Activated CD8-positive, alpha-beta memory T cell treated with anti-CD3 and anti-CD28 coated beads for 48 hours (primary cell): ENCODE measurements at regions not wholly inside any gene's neighbourhood (a gene's known extent, or its start where the extent isn't known, plus 50 kb on each side); places are given as distances from the start of the nearest gene placed in this dataset.

Source experiments
- DNase-seq, 3 experiments: peaks; one replicate each; pipeline ENCODE4 v3.0.0-alpha.2; 2020; ENCODE audit warnings: low read depth in 2 of 3, low spot score in 2 of 3

DNA sequence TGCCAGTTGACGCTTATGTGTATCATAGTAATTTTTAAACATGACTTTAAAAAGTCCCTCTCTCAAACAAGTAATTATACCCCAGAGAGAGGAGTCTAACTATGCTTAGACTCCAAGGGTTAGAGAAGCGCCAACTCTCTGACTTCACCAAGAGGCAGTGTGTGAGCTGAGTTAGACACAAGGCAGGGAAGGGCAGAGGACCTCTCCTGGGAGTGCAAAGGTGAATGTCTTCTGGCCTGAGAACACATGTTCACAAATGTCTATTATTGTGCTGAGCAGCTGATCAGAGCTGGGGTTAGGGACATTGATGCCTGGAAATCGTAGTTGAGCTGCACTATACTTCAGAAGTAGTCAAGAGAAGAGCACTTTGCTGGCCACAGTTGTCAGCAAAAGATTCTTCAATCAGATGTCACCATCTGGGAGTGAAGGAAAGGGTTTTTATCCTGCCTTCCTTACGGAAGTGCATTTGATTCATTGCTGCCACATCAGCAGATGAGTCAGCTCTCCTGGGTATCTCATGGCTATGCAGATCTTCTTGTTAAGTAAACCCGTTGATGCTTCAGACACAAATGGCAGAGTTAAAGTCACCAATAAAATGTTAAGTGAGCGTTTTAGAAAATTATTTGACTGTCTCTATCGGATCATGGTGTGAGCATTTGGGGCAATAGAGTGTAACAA, 283.2 kb upstream of the ARGLU1 start:
- no peak for DNase-seq

- DNase-seq, result no peak
These were observed 278.9 kb upstream of the ARGLU1 start for GRCh38 chr13:106846571-106847448.

DNA sequence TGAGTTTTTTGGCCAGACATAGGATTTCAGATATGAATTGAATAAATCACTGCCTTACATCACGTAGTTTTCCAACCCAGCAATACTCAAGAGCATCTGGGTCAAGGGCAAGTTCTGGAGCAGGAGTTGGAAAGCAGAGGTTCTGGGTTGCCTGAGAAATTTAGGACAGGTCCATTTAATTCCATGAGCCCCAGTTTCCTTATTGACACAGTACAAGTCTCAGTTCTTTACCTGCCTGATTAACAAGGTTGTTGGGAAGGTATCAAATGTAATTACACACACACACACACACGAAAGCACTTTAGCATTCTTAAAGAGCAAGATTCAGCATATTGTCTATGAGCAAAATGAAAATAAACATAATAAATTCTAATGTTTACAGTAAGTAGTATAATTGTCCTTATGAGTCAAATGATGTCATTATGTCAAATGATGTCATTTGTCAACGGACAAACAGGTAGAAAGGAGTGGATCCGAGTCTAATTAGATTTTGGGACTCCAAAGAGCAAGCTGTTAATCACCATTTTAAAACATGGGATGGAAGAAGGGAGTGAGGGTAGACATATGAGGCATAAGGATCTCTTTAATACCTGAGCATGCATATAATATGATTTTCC, 268.4 kb upstream of the ARGLU1 start:
- DNase-seq, result no peak

DNA sequence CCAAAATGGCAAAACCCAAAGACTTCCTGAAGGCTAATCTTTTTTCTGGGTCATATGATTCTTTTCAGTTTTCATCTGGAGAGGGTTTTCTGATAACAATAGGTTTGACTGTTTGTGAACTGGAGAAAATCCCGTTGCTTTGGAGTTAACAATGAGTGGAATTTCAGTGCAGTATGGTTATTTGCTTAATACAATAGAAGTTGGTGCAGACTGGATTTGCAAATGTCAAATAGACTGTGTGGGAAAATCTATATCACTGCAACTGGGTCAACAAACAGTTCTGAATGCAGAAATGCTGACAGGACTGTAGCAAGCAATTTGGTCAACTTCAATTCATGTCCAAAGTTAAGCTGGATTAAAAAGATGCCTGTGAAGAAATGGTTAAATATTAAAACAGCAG, 267.5 kb upstream of the ARGLU1 start:
- no peak for DNase-seq

GRCh38 chr13:106821979-106822378, 254.0 kb upstream of the ARGLU1 start:
- DNase-seq, result no peak

DNA sequence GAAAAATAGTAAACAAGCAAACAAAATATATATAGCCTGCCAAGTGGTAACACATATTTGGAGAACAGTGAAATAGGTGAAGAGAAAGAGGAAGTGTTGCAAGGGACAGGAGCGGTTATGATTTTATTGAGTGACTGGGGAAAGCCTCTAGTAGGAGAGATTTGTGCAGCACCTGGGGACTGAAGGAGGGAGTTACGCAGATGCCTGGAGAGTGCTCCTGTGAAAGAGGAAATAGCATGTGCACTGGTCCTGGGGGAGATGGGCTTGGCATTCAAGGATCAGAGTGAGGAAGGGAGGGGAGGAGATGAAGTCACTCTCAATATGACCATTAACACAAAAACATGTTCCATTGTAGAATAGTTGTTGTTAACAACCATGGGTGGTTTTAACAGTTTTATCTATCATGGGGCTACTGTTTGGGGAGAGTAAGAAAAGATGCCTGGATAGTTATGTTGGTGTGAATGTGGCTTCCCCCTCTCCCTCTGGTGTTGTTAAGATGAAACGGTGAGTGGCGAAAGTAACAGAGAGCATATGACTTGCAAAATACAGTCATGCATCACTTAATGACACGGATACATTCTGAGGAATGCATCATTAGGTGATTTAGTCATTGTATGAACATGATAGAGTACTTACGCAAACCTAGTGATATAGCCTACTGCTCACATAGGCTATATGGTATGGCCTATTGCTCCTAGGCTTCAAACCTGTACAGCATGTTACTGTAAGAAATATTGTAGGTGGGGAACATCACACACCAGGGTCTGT, 251.7 kb upstream of the ARGLU1 start:
- no peak for DNase-seq

- no peak for DNase-seq
These were observed 251.0 kb upstream of the ARGLU1 start for GRCh38 chr13:106818971-106819370.

DNA sequence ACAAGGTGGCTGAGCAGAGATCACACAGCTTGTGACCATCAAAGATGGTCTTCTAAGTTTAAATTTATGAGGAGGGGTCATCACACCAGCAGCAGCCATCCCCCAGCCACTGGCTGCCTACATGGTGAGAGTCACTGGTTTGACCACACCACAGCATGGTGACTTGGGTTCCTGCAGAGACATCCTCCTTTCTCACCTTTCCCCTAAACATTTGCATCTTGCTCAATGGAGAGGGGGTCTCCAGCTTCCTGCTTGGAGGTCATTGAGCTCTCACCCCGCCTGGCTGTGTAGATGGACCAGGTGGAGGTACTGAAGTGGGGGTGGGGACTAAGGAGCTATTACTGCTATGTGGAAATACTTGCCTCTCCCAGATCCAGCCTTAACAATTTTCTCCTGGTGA, 247.6 kb upstream of the ARGLU1 start:
- DNase-seq, result no peak

DNA sequence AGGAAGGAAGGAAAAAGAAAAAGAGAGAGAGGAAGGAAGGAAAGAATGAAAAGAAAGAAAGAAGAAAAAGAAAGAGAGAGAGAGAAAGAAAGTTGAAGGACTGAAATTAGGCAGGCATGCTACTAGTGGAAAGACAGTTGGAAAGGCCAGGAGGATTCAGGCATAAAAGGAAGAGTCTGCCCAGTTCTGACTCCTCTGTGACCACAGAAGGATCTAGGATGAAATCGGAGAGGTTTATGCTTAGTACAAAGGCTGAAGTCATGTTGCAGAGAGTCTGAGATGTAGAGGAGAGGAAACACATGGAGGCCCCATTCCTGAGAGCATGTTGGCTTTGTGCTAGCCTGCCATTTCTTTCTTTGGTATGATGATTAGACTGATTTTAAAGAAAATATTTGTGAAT, 246.5 kb upstream of the ARGLU1 start:
- no peak for DNase-seq

GRCh38 chr13:106810069-106810468, 242.1 kb upstream of the ARGLU1 start:
- DNase-seq, result no peak

DNA sequence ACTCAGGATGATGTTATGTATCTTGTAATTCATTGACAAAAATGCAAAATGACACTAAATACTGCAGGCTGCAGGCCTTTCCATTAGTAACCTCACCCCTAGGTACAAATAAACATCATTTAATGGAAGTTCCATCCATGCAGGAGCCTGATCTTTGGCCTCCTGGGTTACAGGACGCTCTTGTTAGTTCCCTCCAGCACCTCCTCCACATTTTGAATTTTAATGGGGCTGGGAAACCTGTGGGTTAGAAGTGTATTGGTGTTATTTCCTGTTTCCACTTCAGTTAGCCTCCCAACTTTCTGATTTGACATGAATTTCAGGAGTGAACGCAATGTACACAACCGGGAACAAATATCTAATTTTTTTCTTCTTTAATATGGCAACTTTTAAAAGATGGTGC, 237.1 kb upstream of the ARGLU1 start:
- DNase-seq, result no peak

GRCh38 chr13:106802917-106803316, 235.0 kb upstream of the ARGLU1 start:
- no peak for DNase-seq

DNA sequence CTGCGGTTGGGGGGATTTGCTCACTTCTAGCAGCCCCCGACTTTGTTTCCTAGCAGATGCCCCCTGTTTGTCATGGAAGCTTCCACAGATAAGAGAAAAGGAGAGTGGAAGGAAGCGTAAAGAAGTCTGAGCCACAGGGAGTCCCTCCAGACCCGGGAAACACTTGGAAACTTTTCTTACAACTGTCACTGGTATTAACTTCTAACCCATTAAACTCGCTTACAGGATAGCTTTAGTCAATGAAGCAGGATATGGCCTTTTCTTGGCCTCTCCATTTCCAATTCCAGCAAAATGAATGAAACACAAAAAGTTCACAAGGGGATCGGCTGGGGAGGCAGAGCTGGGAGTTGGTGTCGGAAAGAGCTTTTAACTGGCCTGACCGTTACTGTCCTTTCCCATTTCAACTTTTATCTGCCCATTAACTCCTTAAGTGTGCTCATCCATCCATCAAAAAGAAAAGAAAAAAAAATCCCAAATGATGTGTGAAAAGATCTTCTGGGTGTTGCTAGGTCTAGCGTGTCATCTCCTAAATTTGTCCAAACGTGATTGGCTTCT, 231.9 kb upstream of the ARGLU1 start:
- DNase-seq, result no peak

- no peak for DNase-seq
These were observed 229.2 kb upstream of the ARGLU1 start for GRCh38 chr13:106797081-106797640.

- DNase-seq, result no peak
These were observed 228.5 kb upstream of the ARGLU1 start for GRCh38 chr13:106796280-106797047.

DNA sequence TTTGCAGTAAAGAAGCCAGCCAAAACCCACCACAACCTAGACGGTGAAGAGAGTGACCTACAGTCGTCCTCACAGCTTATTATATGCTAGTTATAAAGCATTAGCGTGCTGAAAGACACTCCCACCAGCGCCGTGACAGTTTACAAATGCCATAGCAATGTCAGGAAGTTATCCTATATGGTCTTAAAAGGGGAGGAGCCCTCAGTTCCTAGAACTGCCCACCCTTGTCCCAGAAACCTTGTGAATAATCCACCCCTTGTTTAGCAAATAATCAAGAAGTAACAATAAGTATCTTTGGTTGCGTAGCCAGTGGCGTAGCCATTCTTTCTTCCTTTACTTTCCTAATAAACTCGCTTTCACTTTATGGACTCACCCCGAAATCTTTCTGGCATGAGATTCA, 227.9 kb upstream of the ARGLU1 start:
- DNase-seq, result no peak

DNA sequence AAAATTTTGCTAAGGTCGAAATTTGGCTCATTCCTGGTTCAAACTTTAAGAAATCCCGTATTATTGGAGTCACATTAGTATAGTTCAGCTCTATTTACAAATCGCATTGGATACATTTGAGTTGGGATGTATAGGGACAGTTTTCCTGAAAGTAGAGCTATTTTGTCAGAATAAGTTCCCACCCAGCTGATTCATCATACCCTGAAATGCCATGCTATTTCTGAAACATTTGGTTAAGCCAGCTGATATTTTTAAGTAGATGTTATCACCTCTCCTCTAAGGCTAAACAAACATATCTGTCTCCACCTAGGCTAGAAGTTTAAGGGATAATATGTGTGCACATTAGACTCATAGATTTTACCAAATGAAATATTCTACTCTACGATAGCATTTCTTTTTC, 226.2 kb upstream of the ARGLU1 start:
- DNase-seq, result no peak

- DNase-seq, result no peak
These were observed 222.0 kb upstream of the ARGLU1 start for GRCh38 chr13:106789911-106790310.

DNA sequence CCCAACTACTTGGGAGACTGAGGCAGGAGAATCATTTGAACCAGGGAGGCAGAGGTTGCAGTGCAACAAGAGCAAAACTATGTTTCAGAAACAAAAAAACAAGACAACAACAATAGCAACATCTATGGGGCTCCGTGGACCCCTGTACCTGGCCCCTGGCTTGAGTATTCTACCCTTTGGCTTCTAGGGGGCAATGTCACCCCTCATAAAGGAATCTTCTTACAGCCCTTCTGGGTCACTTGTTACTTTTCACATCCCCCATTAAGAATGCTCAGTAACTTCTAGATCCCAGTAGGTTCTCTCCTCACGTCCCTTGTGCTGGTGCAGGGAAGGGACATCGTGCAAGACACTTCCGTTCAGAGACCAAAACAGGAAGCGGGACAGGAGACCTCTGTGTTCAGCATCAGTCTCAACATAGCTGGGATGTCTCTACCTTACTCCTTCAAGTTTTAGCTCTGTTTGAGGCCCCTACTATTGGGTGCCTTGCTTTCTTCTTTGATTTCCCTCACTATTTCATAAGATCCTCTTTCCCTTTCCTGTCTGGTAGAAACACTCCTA, 218.1 kb upstream of the ARGLU1 start:
- DNase-seq, result no peak

DNA sequence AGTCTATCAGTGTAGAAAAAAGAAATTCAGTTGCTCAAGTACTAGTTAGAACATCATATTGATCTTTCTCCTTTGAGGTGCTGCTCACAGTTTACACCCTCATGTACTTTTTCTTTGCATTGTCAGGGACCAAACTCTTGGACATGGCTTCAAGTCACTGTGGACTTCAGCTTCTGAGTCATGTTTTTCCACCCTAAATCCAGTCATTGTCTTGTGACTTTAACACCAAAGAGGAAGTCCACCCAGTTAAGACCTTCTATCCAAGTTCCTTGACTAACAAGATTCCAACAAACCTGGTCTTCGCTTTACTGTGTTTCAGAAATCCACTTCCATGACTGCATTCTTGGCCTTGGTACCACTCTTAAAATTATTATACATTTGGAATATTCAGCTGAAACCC, 206.7 kb upstream of the ARGLU1 start:
- no peak for DNase-seq
